Transverse colon (tissue), 3 donors: ENCODE measurements at regions not wholly inside any gene's neighbourhood (a gene's known extent, or its start where the extent isn't known, plus 50 kb on each side); places are given as distances from the start of the nearest gene placed in this dataset.
"Not testable (repeated sequence)": the region's sequence is repeated elsewhere in the genome, so short reads cannot be mapped to it uniquely, and the experiment has no call there.

Experiments used
- CTCF ChIP-seq, 5 experiments: fragments of 200-600 bp in 3 of 5; fragments of 450-650 bp in 2 of 5; sonication (generic) in 3 of 5; IDR thresholded peaks; 1 replicate in 2 of 5; 2 replicates in 3 of 5; pipeline ENCODE4 v1.5.1; 2016 to 2017; ENCODE audit warnings: antibody characterized with exemption in 5 of 5, inconsistent platforms in 3 of 5, mild to moderate bottlenecking in 2 of 5, moderate library complexity in 1 of 5
- EP300 ChIP-seq: sonication (generic); formaldehyde crosslinking; IDR thresholded peaks from one replicate; pipeline ENCODE4 v1.6.1; 2017; ENCODE audit warnings: antibody characterized with exemption, low read depth

DNA sequence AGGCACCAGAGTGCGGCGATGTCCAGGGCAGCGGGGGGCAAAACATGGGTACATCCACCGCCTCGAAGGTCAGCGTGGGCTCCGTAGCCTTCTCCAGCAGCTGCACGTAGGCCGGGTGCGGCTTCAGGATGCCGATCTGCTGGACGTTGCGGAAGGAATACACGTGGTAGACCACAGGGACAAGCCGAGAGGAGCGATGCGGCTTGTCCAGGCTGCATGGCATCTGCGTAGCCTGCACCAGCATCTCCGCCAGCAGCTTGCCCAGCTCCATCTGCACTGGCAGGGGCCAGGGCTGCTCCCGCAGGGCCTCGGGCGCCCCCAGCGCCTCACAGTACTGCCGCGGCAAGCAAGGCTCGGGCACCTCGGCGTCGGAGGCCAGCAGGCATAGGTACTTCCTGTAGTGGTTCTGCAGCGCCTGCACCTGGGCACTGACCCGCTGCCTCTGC lies 73.6 kb upstream of the MED13 start:
- TF ChIP-seq EP300; CTCF (IDR thresholded peaks at IDR 0.05): not testable (repeated sequence)
